ENCODE measurements at regions not wholly inside any gene's neighbourhood (a gene's known extent, or its start where the extent isn't known, plus 50 kb on each side); places are given as distances from the start of the nearest gene placed in this dataset.
"Not testable (repeated sequence)": the region's sequence is repeated elsewhere in the genome, so short reads cannot be mapped to it uniquely, and the experiment has no call there.

GRCh38 chr2:228355897-228356296 lies 174.4 kb upstream of the SPHKAP start:
- intact Hi-C loops (cut with DNase I): no loop called here
- no peaks in the 10 kb centered on the region for H3K36me3 ChIP-seq
- H3K27ac ChIP-seq: no peak overlapping the region
- TF ChIP-seq POLR2A (IDR thresholded peaks at IDR 0.05): no peak
- TF ChIP-seq CTCF (IDR thresholded peaks at IDR 0.05): no peak
- H3K4me1 ChIP-seq: no peaks in the 10 kb centered on the region
- H3K4me3 ChIP-seq (replicated peaks in 1 of 3): no peak overlapping the region
- no peaks in the 10 kb centered on the region for H3K27me3 ChIP-seq
- DNase-seq: no peak
- H3K9me3 ChIP-seq: no peaks in the 10 kb centered on the region
- 62 to 63% methylated on average over 2 of the region's 2 CpGs for WGBS, 2 donors

DNA sequence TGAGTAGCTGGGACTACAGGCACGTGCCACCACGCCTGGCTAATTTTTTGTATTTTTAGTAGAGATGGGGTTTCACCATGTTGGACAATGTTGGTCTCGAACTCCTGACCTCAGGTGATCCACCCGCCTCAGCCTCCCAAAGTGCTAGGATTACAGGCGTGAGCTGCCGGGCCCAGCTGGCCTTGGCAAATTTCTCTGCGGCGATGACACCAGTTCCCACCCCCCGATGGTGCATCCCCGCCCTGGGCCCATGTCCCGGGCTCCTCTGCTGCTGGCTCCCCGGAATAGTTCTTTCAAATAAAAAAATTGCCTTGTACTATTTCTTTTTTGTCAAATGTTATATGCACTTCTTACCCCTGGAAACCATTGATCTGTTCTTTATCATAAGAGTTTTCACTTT lies 171.5 kb upstream of the SPHKAP start:
- H3K9me3 ChIP-seq; H3K36me3 ChIP-seq; H3K27ac ChIP-seq; H3K4me3 ChIP-seq (replicated peaks in 1 of 3); H3K4me1 ChIP-seq; intact Hi-C loops (cut with DNase I); DNase-seq; H3K27me3 ChIP-seq: not testable (repeated sequence)
- 85 to 94% methylated on average over 12 of the region's 12 CpGs for WGBS, 2 donors

- TF ChIP-seq POLR2A (IDR thresholded peaks at IDR 0.05) (no peak), CTCF (IDR thresholded peaks at IDR 0.05) (no peak)
- H3K9me3 ChIP-seq: no peaks in the 10 kb centered on the region
- 44 to 75% methylated on average over 1 of the region's 1 CpG for WGBS, 2 donors
- H3K36me3 ChIP-seq: no peaks in the 10 kb centered on the region
- no peak for DNase-seq
- H3K27ac ChIP-seq: no peak overlapping the region
- no peaks in the 10 kb centered on the region for H3K27me3 ChIP-seq
- no peak overlapping the region for H3K4me3 ChIP-seq (replicated peaks in 1 of 3)
- H3K4me1 ChIP-seq: no peaks in the 10 kb centered on the region
- intact Hi-C loops (cut with DNase I): no loop called here
Observed at GRCh38 chr2:228352048-228352447, 170.6 kb upstream of the SPHKAP start.

DNA sequence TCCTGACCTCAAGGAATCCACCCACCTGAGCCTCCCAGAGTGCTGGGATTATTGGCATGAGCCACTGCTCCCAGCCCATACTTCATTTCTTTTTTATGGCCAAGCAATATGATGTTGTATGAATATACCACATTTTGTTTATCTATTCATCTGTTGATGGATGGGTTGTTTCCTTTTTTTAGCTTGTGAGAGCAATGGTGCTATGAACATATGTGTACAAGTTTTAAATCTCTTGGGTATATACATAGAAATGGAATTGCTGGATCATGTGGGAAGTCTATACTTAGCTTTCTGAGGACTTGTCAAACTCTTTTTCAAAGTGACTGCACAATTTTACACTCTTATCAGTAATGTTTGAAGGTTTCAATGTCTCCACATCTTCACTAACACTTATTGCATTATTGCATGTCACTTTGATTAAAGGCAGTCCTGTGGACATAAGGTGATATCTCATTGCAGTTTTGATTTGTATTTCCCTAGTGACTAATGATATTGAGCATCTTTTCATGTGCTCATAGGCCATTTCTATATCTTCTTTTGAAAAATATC lies 167.1 kb upstream of the SPHKAP start:
- intact Hi-C loops (cut with DNase I): no loop called here
- H3K36me3 ChIP-seq: no peaks in the 10 kb centered on the region
- H3K27me3 ChIP-seq: no peaks in the 10 kb centered on the region
- H3K27ac ChIP-seq: no peak overlapping the region
- no peak overlapping the region for H3K4me3 ChIP-seq (replicated peaks in 1 of 3)
- TF ChIP-seq CTCF (IDR thresholded peaks at IDR 0.05) (no peak), POLR2A (IDR thresholded peaks at IDR 0.05) (no peak)
- no peaks in the 10 kb centered on the region for H3K4me1 ChIP-seq
- no peak for DNase-seq
- H3K9me3 ChIP-seq: no peaks in the 10 kb centered on the region

- Histone ChIP-seq H3K4me3 (replicated peaks in 1 of 3) (no peak overlapping the region), H3K27ac (no peak overlapping the region), H3K27me3 (no peaks in the 10 kb centered on the region), H3K36me3 (no peaks in the 10 kb centered on the region), H3K4me1 (no peaks in the 10 kb centered on the region), H3K9me3 (no peaks in the 10 kb centered on the region)
- DNase-seq: no peak
- TF ChIP-seq POLR2A (IDR thresholded peaks at IDR 0.05) (no peak), CTCF (IDR thresholded peaks at IDR 0.05) (no peak)
- intact Hi-C loops (cut with DNase I): no loop called here
- 58 to 64% methylated on average over 2 of the region's 2 CpGs for WGBS, 2 donors
Observed at GRCh38 chr2:228344531-228344930, 163.0 kb upstream of the SPHKAP start.

- H3K4me3 ChIP-seq (replicated peaks in 1 of 3): no peak overlapping the region
- H3K27ac ChIP-seq: no peak overlapping the region
- no peak for TF ChIP-seq CTCF (IDR thresholded peaks at IDR 0.05)
- TF ChIP-seq POLR2A (IDR thresholded peaks at IDR 0.05): no peak
- H3K4me1 ChIP-seq: no peaks in the 10 kb centered on the region
- H3K36me3 ChIP-seq: no peaks in the 10 kb centered on the region
- no peak for DNase-seq
- H3K9me3 ChIP-seq: no peaks in the 10 kb centered on the region
- no peaks in the 10 kb centered on the region for H3K27me3 ChIP-seq
- intact Hi-C loops (cut with DNase I): no loop called here
Observed at GRCh38 chr2:228339525-228339924, 158.0 kb upstream of the SPHKAP start.

Data from thyroid gland (tissue), 4 donors.